GM18519 (cell line): ENCODE measurements at regions not wholly inside any gene's neighbourhood (a gene's known extent, or its start where the extent isn't known, plus 50 kb on each side); places are given as distances from the start of the nearest gene placed in this dataset.

ENCODE experiments used
- ATAC-seq: cut with Tn5 transposase; IDR thresholded peaks from one replicate; pipeline ENCODE4 v1.9.1; 2021; ENCODE audit warnings: mild to moderate bottlenecking, moderate library complexity; ENCODE audit not compliant: unreplicated experiment, low FRiP score

GRCh38 chr2:79359419-79359818, 153.4 kb upstream of the CTNNA2 start:
- no peak for ATAC-seq

GRCh38 chr2:79355569-79355968, 157.3 kb upstream of the CTNNA2 start:
- no peak for ATAC-seq

GRCh38 chr2:79327460-79327859, 167.9 kb upstream of the REG3A start:
- ATAC-seq: no peak

GRCh38 chr2:79320871-79321270, 161.3 kb upstream of the REG3A start:
- no peak for ATAC-seq

- ATAC-seq: no peak
These were observed 135.4 kb upstream of the REG3A start for GRCh38 chr2:79294994-79295393.

GRCh38 chr2:79292958-79293315, 133.4 kb upstream of the REG3A start:
- ATAC-seq: no peak

- no peak for ATAC-seq
These were observed 132.8 kb upstream of the REG3A start for GRCh38 chr2:79292239-79292957.

- ATAC-seq: no peak
These were observed 116.3 kb upstream of the REG3A start for GRCh38 chr2:79275863-79276262.

- no peak for ATAC-seq
These were observed 115.6 kb upstream of the REG3A start for GRCh38 chr2:79275197-79275596.

GRCh38 chr2:79272616-79273015, 113.1 kb upstream of the REG3A start:
- no peak for ATAC-seq

GRCh38 chr2:79271456-79271855, 111.9 kb upstream of the REG3A start:
- ATAC-seq: no peak

GRCh38 chr2:79260848-79261247, 101.3 kb upstream of the REG3A start:
- ATAC-seq: no peak

GRCh38 chr2:79259959-79260358, 100.4 kb upstream of the REG3A start:
- ATAC-seq: no peak

- ATAC-seq: no peak
These were observed 99.7 kb upstream of the REG3A start for GRCh38 chr2:79259296-79259695.

- ATAC-seq: no peak
These were observed 93.8 kb upstream of the REG3A start for GRCh38 chr2:79253243-79253774.

- no peak for ATAC-seq
These were observed 91.1 kb upstream of the REG3A start for GRCh38 chr2:79250656-79251055.

- no peak for ATAC-seq
These were observed 89.2 kb upstream of the REG3A start for GRCh38 chr2:79248776-79249175.

GRCh38 chr2:79235135-79235534, 75.6 kb upstream of the REG3A start:
- ATAC-seq: no peak

- no peak for ATAC-seq
These were observed 64.0 kb upstream of the REG3A start for GRCh38 chr2:79223539-79223938.

GRCh38 chr2:79219383-79219988, 59.9 kb upstream of the REG3A start:
- ATAC-seq: peak; percentile 83

GRCh38 chr2:79210274-79210917, 50.8 kb upstream of the REG3A start:
- ATAC-seq: no peak
